K562 (cell line): ENCODE measurements at regions not wholly inside any gene's neighbourhood (a gene's known extent, or its start where the extent isn't known, plus 50 kb on each side); places are given as distances from the start of the nearest gene placed in this dataset.

Experiments
- CBFA2T2 ChIP-seq: fragments of 450-650 bp; conservative IDR thresholded peaks from 2 replicates; pipeline ENCODE4 v1.6.1; 2017; ENCODE audit warnings: mild to moderate bottlenecking
- DEAF1 ChIP-seq: fragments of 450-650 bp; formaldehyde crosslinking; IDR thresholded peaks from 2 replicates; pipeline ENCODE4 v1.4.0; 2020; ENCODE audit warnings: mild to moderate bottlenecking, moderate library complexity
- E2F6 ChIP-seq, 2 experiments: IDR thresholded peaks; 2 replicates each; pipeline ENCODE4 v1.6.1; 2011; ENCODE audit warnings: borderline replicate concordance in 1 of 2, control low read depth in 1 of 2, low read depth in 1 of 2, low read length in 1 of 2, mild to moderate bottlenecking in 1 of 2, mixed read lengths in 1 of 2, moderate library complexity in 1 of 2; ENCODE audit not compliant: insufficient read depth in 1 of 2, insufficient read length in 1 of 2, poor library complexity in 1 of 2, severe bottlenecking in 1 of 2; ENCODE audit errors: extremely low read depth in 1 of 2
- TFE3 ChIP-seq: fragments of 450-650 bp; formaldehyde crosslinking; IDR thresholded peaks from 2 replicates; pipeline ENCODE4 v1.4.0; 2020; ENCODE audit warnings: mild to moderate bottlenecking, mixed read lengths
- TOE1 ChIP-seq, 2 experiments: fragments of 450-650 bp in 1 of 2; sonication (generic) in 1 of 2; formaldehyde crosslinking in 1 of 2; IDR thresholded peaks; 2 replicates each; pipeline versions ENCODE4 v1.7.1 to v1.8.0; 2016 to 2022; ENCODE audit warnings: borderline replicate concordance in 2 of 2, mild to moderate bottlenecking in 2 of 2, antibody characterized with exemption in 1 of 2, inconsistent platforms in 1 of 2, low read depth in 1 of 2, missing genetic modification reagents in 1 of 2, moderate library complexity in 1 of 2

- no peak for TF ChIP-seq DEAF1 (CRISPR knock-in tag)
- peak; percentile 93 for TF ChIP-seq TFE3 (CRISPR knock-in tag)
- TF ChIP-seq E2F6 (IDR thresholded peaks at IDR 0.05; ENCODE audit: borderline replicate concordance in 1 of 2, extremely low read depth in 1 of 2, insufficient read depth in 1 of 2, insufficient read length in 1 of 2, low read depth in 1 of 2, low read length in 1 of 2, poor library complexity in 1 of 2, severe bottlenecking in 1 of 2) = peak in 1 of 2 experiments; percentile 39
- TF ChIP-seq CBFA2T2 = 0 out of 2 replicates have a peak, but pooled peaks have one; percentile 8
- peak; percentile 60; the same call in 1 of the 2 replicates for TF ChIP-seq TOE1 (IDR thresholded peaks at IDR 0.05; ENCODE audit: borderline replicate concordance)
- TF ChIP-seq TOE1 (CRISPR knock-in tag; IDR thresholded peaks at IDR 0.05; ENCODE audit: borderline replicate concordance, low read depth) = no peak
Measured at GRCh38 chr1:157410457-157410856, 141.9 kb downstream of the FCRL5 start (continued).
